COR-L47 (cell line): ENCODE measurements at regions not wholly inside any gene's neighbourhood (a gene's known extent, or its start where the extent isn't known, plus 50 kb on each side); places are given as distances from the start of the nearest gene placed in this dataset.
"Not testable (repeated sequence)": the region's sequence is repeated elsewhere in the genome, so short reads cannot be mapped to it uniquely, and the experiment has no call there.

ENCODE experiments used
- DNase-seq: peaks from one replicate; lab custom pipeline; 2025; lab: John Stamatoyannopoulos, UW

DNA sequence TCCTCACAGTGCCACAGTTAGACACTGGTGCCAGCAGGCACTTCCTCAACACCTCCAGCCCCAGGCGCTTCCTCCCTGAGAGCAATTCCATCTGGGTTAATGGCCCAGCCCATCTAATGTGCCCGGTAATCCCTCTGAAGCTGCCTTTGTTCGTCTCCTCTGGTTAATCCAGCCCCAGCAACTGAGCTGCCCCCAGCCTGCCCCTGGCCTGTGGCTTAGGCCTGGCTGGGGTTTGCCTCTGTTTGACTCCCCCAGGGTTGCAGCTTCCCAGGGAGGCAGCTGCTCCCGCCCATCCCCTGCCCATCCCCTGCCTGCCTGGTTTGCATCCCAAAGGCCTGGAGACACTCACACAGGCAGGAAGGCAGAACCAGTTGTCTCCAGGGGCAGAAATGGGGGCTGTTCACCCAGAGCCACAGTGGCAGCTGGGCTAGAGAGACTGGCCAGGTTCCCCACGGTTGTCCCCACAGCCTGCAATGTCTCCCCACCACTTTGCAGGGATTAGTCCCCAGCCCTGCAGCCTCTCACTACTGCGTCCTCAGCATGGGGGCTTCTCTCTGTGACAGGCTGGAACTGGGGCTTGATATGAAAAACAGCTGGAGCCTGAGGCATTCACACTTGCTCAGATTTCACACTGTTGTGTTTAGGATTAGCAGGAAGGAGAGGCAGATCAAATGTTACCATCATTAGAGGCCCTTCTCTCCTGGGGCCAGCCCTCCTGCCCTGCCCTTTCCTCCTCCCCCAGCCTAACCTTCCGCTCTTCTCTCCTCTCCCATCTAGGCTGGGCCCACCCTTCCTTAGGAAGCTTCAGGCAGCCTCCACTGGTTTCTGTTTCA is 120.2 kb downstream of the TLR5 start:
- peak; percentile 12 for DNase-seq

DNA sequence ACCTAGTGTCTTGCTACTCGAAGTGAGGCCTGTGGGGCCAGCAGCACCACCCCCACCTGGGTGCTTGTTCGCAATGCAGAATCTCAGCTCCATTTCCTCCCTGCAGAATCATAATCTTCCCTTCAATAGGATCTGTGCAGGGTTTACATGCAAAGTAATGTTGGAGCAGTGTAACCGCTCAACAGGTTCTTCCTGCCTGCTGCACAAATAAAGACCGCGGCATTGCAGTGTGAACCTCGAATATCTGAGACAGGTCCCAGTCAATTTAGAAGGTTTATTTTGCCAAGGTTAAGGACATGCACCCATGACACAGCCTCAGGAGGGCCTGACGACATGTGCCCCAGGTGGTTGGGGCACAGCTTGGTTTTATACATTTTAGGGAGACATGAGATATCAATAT is 119.2 kb downstream of the TLR5 start:
- no peak for DNase-seq

DNA sequence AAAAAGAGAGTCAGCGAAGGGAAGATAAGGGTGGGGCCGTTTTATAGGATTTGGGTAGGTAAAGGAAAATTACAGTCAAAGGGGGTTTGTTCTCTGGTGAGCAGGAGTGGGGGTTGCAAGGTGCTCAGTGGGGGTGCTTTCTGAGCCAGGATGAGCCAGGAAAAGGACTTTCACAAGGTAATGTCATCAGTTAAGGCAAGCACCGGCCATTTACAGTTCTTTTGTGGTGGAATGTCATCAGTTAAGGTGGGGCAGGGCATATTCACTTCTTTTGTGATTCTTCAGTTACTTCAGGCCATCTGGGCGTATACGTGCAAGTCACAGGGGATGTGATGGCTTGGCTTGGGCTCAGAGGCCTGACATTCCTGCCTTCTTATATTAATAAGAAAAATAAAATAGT is 118.6 kb downstream of the TLR5 start:
- DNase-seq = not testable (repeated sequence)

DNA sequence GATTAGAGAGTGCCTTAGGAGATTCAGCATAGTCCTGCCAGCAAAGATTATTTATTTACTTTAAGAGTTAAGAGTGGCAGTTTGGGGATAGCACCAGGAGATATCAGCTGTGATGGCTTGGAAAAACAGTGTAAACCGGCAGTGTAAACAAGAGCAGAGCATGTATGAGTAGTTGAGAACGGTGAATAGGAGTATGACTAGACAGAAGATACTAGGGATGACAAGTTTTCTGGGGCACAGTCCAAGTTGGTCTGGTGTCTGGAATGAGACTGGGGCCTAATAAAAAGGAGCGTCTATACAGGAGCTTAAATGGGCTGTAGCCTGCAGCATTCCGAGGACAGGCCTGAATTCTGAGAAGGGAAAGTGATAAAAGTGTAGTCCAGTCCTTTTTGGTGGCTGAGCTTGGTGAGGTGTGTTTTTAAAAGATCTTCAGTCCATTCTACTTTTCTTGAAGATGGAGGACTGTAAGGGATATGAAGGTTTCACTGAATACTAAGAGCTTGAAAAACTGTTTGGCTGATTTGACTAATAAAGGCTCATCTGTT is 117.8 kb downstream of the TLR5 start:
- not testable (repeated sequence) for DNase-seq

DNA sequence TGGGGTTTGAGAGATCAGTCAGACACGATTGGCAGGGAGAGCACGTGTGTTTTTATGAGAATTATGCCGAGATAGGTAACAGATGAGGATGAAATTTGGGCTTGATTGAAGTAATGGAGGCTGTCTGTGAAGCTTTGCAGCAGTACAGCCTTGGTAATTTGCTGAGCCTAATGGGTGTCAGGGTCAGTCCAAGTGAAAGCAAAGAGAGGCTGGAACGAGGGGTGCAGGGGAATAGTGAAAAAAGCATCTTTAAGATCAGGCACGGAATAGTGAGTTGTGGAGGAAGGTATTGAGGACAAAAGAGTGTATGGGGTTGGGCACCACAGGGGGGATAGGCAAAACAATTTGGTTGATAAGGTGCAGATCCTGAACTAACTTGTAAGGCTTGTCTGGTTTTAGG is 116.4 kb downstream of the TLR5 start:
- not testable (repeated sequence) for DNase-seq

DNA sequence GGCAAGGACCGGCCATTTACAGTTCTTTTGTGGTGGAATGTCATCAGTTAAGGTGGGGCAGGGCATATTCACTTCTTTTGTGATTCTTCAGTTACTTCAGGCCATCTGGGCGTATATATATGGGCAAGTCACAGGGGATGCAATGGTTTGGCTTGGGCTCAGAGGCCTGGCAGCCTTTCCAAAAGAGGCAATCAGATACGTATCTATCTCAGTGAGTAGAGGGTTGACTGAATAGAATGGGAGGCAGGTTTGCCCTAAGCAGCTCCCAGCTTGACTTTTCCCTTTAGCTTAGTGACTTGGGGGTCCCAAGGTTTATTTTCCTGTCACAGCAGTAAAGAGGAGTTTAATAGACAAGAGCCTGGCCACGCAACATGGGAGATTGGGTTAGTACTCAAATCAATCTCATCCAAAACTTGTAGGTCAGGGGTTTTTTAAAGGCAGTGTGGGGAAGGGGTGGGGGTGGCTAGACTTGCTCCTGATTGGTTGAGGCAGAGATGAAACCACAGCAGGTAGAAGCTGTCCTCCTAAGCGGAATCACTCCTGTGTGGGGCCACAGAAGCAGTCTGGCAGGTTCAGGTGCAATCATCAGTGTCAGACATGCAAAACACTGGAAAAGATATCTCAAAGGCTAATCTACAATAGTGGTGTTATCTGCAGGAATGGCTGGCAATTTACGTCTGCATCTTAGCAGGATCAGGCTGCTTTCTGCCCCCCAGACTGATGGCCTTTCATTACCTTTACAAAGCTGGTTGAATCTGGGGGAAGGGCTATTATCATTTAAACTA is 112.9 kb downstream of the TLR5 start:
- no peak for DNase-seq

DNA sequence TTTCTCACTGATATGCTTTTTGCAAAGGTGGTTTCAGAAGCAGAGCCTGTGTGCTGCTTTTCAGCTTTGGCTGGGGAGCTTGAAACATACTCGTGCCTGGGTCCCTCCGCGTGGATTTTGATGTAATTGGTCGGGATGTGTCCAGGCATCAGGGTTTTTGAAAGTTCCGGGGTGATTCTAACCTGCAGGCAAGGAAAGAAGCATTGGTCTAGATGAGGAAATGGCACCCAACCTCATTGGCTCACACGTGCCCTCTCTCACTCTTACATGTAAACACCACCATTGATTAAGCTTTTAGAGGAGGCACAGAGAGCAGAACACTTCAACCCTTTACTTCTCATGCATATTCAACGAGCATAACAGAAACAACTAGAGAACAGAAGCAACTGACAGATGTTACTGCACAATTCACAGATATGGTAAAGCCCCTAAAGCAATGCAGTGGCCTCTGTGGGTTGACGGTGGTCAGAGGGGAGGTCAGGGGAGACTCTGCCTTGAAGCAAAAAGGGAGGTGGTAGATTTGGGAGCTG is 112.1 kb downstream of the TLR5 start:
- DNase-seq = no peak

DNA sequence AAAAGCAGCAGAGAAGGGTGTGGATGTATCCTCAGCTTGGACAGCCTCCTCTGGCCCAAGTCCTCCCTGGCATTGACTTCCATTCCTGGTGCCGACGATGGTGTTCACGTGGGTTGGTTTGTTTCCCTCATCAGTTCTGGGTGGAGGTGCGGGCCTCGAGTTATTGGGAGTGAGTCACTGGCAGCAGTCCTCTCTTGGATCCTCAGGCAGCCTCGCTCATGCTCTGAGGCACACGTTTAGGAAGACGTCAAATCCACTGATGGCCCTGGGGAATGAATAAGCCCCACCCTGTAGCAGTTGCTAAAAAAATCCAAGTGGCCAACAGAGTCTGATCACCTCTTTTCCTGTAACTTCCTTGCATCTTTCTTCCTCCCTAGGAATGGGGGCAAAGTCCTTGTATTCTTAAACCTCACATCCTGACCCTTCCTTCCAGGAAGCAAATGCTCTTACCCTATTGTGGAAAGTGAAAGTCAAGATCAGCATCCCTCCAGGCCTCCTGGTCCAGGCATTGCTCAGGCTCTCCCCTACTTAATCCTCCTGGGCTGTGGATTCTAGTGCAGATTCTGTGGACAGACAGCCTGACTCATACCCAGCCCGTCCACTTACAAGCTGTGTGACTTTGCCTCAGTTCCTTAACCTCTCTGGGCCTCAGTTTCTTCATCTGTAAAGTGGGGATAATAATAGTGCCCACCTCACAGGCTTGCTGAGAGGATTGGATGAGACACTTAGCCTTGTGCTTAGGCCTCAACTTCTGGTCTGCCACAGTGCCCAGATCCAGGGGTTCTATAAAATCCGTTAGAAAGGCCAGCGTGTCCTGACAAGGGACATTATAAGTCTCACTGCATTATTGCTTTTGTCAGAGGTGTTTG is 111.1 kb downstream of the TLR5 start:
- no peak for DNase-seq

DNA sequence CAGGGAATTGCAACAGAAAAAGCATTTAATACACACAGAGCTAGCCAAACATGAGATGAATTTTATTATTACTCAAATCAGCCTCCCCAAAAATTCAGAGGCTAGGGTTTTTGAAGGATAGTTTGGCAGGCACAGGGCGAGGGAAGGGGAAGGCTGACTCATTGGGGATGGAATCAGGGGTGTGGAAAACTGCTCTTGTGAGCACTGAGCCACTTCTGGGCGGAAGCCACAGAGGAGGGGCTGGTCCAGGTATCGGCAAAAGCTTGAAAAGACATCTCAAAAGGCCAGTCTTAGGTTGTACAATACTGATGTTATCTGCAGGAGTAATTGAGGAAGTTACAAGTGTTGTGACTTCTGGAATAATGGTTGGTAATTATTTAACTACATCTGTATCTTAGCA is 109.4 kb downstream of the TLR5 start:
- DNase-seq = no peak

DNA sequence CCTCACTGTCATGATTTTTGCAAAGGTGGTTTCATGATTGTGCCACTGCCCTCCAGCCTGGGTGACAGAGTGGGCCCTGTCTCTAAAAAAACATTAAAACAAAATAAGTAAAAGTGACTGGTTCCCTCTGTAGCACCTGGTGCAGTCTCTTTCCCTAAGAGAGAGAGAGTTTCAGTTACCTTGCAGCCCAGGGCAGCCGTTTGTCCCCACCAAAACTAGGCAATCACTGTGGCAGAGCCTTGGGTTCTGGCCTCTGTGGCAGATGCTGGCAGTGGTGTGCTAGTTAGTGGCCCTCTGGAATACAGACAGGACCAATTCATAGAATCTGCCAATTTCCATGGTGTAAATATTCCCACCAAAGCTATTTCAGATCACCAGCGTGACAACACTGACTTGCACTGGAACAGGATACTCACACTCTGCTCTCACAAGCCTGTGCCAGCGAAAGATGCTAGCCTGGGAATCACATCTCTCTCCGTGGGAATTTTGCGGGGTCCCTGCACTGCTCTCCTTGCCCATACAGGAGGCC is 108.7 kb downstream of the TLR5 start:
- no peak for DNase-seq

DNA sequence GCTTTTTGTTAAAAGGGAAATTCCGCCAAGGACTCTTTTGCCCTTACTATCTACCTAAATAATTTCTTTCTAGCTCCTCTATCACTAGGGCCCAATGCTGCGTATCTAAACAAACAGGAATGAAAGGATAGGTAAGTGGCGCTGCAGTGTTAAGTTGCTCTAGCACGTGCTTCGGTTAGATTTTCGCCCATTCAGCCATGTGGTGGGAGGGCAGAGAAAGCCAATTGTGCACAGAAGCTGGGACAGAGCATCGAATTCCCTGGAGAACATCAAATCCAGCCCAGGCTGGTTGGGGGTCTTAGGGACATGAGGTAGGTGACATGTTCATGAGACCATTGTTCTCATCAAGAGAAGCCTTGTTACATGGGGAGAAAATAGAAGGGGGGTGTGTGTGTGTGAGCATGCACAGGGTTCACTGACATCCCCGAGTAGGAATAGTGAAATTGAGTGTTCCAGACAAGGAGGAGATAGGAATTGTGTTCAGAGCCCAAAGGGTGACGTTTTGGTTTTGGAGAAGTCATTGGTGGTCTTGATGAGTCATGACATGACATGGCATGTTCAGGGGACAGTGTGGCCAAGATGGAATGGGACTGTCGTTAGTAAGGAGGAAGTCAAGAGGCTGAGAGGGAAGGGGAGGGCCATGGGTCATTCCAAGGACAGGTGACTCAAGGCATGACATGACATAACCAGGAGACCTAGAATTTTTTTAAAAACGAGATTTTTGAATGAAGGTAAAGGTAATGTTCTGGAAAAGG is 107.1 kb downstream of the TLR5 start:
- no peak for DNase-seq

DNA sequence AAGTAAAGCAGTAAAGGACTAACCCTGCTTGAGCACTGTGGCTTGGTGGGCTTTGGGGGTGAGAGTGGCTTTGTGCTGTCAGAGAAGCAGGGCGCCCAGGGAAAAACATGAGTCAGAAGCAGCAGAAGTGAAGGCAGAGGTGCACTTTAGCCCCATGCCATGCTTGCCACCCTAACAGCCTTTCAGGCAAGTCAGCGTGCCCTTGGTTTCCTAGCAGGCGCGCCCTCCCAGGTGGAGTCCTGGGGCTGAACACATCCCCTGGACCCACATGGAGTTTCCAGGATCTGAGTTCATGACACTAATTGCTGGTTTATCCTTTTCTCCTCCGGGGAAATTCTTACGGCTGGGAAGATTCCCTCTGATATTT is 106.6 kb downstream of the TLR5 start:
- no peak for DNase-seq

DNA sequence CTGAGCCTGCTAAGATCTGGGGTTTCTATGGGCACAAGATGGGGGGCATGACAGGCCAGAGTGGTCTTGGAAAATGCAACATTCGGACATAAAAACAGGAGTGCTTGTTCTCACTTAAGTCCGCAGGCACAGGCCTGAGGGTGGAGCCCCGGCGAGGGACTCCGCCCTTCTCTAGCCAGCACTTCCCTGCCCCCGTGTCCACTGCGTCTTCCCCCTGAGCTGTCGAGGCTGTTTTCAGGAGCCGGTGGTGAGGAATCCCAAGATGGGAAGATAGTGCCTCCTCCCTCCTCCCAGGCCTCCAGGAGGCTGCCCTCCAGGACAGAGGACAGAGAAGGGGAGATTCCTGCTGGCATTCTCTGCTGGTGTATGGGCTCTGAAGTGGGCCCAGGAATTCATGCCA is 105.2 kb downstream of the TLR5 start:
- DNase-seq = no peak

DNA sequence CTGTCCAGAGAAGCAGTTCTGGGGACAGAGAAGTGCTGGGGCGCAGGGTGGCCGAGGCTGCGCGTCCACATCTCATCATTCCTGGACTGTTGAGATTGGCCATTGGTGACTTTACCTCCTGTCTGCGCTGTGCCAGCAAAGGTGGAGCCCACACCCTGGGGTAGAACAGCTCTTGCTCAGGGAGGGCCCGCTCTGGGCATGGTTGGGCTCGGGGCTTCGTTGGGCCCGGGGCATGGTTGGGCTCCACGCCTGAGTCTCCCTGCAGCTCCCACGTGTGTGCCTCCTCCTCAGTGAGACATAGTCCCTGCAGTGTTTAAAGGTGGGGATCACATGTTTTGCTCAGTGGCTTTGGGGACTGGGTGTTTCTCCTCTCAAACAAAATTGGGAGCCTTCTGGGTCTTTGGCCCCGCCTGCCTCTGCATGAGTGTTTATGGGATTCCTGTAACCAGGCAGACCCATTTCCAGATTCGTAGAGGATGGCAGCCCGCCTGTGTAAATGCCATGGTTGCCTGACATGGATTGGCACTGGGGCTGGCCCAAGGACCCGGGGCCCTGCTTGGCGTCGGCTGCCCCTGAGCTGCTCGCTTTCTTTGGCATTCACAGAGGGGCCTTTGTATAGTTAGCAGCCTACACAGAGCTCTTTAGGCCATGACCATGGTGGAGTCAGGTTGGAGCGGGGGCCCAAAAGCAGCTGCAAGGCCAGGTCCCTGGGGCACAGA is 104.6 kb downstream of the TLR5 start:
- DNase-seq = no peak

DNA sequence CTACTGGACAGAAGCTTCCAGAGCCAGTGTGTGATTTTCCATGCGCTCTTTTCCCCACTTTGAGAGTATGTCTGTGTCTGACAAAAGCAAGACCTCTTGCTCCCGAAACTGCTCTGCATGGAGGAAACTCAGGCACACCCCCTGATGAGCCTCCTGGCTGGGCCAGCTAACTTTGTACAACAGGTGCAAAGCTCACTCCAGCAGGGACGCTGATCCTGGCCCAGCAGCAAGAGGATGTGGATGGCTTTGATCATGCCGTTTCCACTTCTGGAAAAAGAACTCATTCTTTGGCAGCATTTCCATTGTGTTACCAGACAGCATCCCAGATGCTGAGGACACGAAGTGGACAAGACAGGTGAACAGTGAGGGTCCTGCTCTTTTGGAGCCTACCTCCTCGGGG is 103.1 kb downstream of the TLR5 start:
- DNase-seq = no peak

DNA sequence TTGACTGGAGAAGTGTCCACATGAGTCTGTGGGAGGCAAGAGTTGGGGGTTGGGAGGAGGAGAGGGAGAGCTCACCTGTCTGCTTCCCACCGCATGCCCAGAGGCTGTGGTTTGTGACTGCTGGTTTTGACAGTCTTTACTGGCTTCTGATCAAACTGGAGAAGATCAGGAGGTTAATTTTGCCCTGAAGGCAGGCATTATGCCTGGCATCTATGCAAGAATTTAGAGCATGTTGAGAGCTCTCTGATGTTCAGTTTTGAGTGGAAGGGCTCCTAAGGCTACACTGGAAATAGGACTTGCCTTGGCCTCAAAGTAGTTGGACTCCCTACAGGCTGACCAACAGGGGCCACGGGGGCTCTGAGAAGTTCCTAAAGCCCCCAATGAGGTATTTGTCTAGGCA is 101.6 kb downstream of the TLR5 start:
- DNase-seq = no peak

DNA sequence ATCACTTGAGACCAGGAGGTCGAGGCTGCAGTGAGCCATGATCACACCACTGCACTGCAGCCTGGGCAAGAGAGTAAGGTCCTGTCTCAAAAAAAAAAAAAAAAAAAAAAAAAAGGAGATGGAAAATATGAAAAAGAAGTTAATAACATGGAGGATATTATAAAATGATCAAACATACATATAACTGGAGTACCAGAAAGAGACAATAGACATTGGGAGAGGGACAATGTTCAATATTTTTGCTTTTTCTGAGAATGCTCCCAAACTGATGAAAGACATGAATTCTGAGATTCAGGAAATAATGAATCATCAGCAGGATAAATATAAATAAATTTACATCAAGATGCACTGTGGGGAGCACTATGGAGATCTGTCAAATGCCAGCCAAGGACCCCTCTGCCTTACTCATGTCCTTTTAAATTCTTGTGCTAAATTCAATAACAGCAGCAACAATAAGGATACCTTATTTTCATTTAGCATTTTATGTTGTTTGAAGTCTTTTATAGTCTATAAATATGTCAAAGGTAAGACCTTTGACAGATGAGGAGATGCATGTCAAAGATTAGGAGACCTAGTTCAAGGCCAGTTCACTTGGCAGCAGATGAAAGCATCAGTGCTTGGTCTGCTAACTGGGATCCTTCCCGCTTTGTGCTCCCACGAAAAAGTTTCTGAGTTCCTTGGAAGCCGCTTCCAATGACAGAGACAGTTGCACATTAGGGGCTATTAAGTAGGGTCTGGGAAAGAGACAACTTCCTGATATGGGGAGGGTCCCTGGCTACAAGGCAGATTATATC is 97.7 kb downstream of the TLR5 start:
- no peak for DNase-seq

DNA sequence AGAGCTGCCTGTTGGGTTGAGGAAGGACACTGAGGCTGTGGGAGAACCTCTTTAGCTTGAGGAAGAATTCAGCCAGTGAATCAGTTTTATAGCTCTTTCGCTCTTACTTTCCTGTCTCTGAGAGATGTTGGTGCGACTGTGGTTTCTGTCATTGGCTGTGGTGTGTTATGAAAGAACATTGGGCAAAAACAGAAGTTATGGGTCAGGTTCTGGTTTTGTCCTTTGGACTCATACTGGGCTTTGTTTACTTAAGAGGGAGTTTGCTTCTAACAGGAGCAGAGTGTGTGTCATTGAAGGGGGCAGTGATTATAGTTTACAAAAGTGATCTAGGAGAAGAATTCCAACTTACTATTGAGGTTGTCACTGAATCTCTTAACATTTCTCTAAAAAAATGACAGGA is 97.0 kb downstream of the TLR5 start:
- DNase-seq = no peak

DNA sequence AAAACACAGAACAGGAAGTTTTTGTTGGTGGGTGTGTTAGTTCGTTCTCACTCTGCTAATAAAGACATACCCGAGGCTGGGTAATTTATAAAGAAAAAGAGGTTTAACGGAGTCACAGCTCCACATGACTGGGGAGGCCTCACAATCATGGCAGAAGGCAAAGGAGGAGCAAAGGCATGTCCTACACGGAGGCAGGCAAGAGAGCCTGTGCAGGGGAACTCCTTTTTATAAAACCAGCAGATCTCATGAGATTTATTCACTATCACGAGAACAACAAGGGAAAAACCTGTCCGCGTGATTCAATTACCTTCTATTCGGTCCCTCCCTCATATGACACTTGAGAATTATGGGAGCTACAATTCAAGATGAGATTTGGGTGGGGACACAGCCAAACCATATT is 96.6 kb downstream of the TLR5 start:
- not testable (repeated sequence) for DNase-seq
